Liver (tissue), 8 donors: ENCODE measurements at regions not wholly inside any gene's neighbourhood (a gene's known extent, or its start where the extent isn't known, plus 50 kb on each side); places are given as distances from the start of the nearest gene placed in this dataset.

Experiments used
- DNase-seq: peaks from one replicate; pipeline ENCODE4 v3.0.0-alpha.2; 2017; ENCODE audit warnings: low spot score
- H3K27ac ChIP-seq, 2 donors: one replicate each; pipeline ENCODE4 v1.7.0; 2013; ENCODE audit warnings: inconsistent platforms in 2 of 2, low read length in 2 of 2, control low read depth in 1 of 2, low read depth in 1 of 2, mild to moderate bottlenecking in 1 of 2
- H3K27me3 ChIP-seq, 4 donors: one replicate each; pipeline versions ENCODE4 v1.6.1 to v1.7.0; 2013; ENCODE audit warnings: low read length in 3 of 4, inconsistent platforms in 1 of 4, mild to moderate bottlenecking in 1 of 4, moderate library complexity in 1 of 4; ENCODE audit not compliant: control insufficient read depth in 4 of 4, insufficient read depth in 4 of 4
- H3K36me3 ChIP-seq, 4 donors: one replicate each; pipeline versions ENCODE4 v1.6.1 to v1.7.0; 2013; ENCODE audit warnings: low read length in 3 of 4, mild to moderate bottlenecking in 3 of 4, low read depth in 1 of 4, moderate library complexity in 1 of 4; ENCODE audit not compliant: control insufficient read depth in 4 of 4, insufficient read depth in 3 of 4
- H3K4me1 ChIP-seq, 4 donors: one replicate each; pipeline versions ENCODE4 v1.6.1 to v1.7.0; 2013; ENCODE audit warnings: low read length in 3 of 4, mild to moderate bottlenecking in 3 of 4, moderate library complexity in 1 of 4; ENCODE audit not compliant: control insufficient read depth in 4 of 4, insufficient read depth in 4 of 4
- H3K4me3 ChIP-seq, 3 donors: one replicate each; pipeline versions ENCODE4 v1.6.1 to v1.7.0; 2013; ENCODE audit warnings: low read length in 3 of 3, control low read depth in 1 of 3, low read depth in 1 of 3, mild to moderate bottlenecking in 1 of 3
- H3K9ac ChIP-seq, 2 donors: one replicate each; pipeline ENCODE4 v1.7.0; 2013; ENCODE audit warnings: low read length in 2 of 2, mild to moderate bottlenecking in 2 of 2, moderate library complexity in 2 of 2, control low read depth in 1 of 2, low read depth in 1 of 2
- H3K9me3 ChIP-seq, 4 donors: one replicate each; pipeline versions ENCODE4 v1.6.1 to v1.7.0; 2013; ENCODE audit warnings: low read length in 3 of 4; ENCODE audit not compliant: control insufficient read depth in 4 of 4
- ATF3 ChIP-seq: IDR thresholded peaks from 2 replicates; pipeline ENCODE4 v1.6.1; 2016; ENCODE audit warnings: antibody characterized with exemption
- CTCF ChIP-seq: fragments of 150-350 bp; IDR thresholded peaks from 2 replicates; pipeline ENCODE4 v1.5.1; 2017; ENCODE audit warnings: improper control_type of control experiment, low read depth, low read length; ENCODE audit not compliant: missing input control
- GABPA ChIP-seq, 2 donors: IDR thresholded peaks in 1 of 2; conservative IDR thresholded peaks in 1 of 2; 2 replicates each; pipeline ENCODE4 v1.6.1; 2016; ENCODE audit warnings: antibody characterized with exemption in 2 of 2, mild to moderate bottlenecking in 1 of 2, moderate library complexity in 1 of 2
- HNF4A ChIP-seq, 2 donors: conservative IDR thresholded peaks; 2 replicates each; pipeline ENCODE4 v1.6.1; 2016; ENCODE audit warnings: antibody characterized with exemption in 2 of 2, mild to moderate bottlenecking in 2 of 2
- HNF4G ChIP-seq: IDR thresholded peaks from 2 replicates; pipeline ENCODE4 v1.6.1; 2016; ENCODE audit warnings: antibody characterized with exemption
- NR2F2 ChIP-seq: IDR thresholded peaks from 2 replicates; pipeline ENCODE4 v1.6.1; 2016; ENCODE audit warnings: antibody characterized with exemption
- RAD21 ChIP-seq, 2 donors: IDR thresholded peaks; 2 replicates each; pipeline ENCODE4 v1.6.1; 2016; ENCODE audit warnings: antibody characterized with exemption in 2 of 2, mild to moderate bottlenecking in 2 of 2
- REST ChIP-seq: IDR thresholded peaks from 2 replicates; pipeline ENCODE4 v1.6.1; 2016; ENCODE audit warnings: antibody characterized with exemption, mild to moderate bottlenecking
- RXRA ChIP-seq, 2 donors: IDR thresholded peaks; 2 replicates each; pipeline ENCODE4 v1.6.1; 2017 to 2018; ENCODE audit warnings: antibody characterized with exemption in 2 of 2, mild to moderate bottlenecking in 1 of 2
- YY1 ChIP-seq: IDR thresholded peaks from 2 replicates; pipeline ENCODE4 v1.6.1; 2016; ENCODE audit warnings: antibody characterized with exemption, mild to moderate bottlenecking
- ZBTB33 ChIP-seq: IDR thresholded peaks from 2 replicates; pipeline ENCODE4 v1.6.1; 2016; ENCODE audit warnings: antibody characterized with exemption
- WGBS: extraction: QIAGEN DNeasy Blood & Tissue Kit; methylation state at CpG from one replicate; pipeline ENCODE4 v1.1.7; 2013; 5-methylcytosine and 5-hydroxymethylcytosine counted together
- donor health status: healthy.
- donor health status: healthy.
- donor health status: healthy.
- donor health status: healthy.
- donor health status: healthy.

- TF ChIP-seq REST, result no peak
- TF ChIP-seq RXRA (IDR thresholded peaks at IDR 0.05), result no peak
Observed at GRCh38 chr4:37741564-37741963, 55.4 kb upstream of the RELL1 start (continued).

- WGBS, result 58% methylated on average over 5 of the region's 5 CpGs
Observed at GRCh38 chr4:37740546-37740945, 54.4 kb upstream of the RELL1 start.

GRCh38 chr4:37737466-37737865, 51.3 kb upstream of the RELL1 start:
- no peak overlapping the region for H3K27ac ChIP-seq
- no peaks in the 10 kb centered on the region for H3K27me3 ChIP-seq
- 96% methylated on average over 4 of the region's 4 CpGs for WGBS
- DNase-seq, result no peak
- no peaks in the 10 kb centered on the region for H3K36me3 ChIP-seq
- no peaks in the 10 kb centered on the region for H3K9me3 ChIP-seq
- H3K4me1 ChIP-seq, result peaks cover 0 to 10% (median 5%) of the 10 kb centered on the region in 4 donors
- H3K9ac ChIP-seq, result no peak overlapping the region
- no peak overlapping the region for H3K4me3 ChIP-seq
- TF ChIP-seq CTCF, result no peak
- TF ChIP-seq NR2F2, result no peak
- TF ChIP-seq ATF3, result no peak
- no peak for TF ChIP-seq HNF4A (conservative IDR thresholded peaks at IDR 0.05)
- TF ChIP-seq RAD21 (IDR thresholded peaks at IDR 0.05), result no peak
- TF ChIP-seq ZBTB33, result no peak
- no peak for TF ChIP-seq HNF4G
- TF ChIP-seq YY1, result no peak
- no peak for TF ChIP-seq RXRA (IDR thresholded peaks at IDR 0.05)
- no peak for TF ChIP-seq GABPA (IDR thresholded peaks at IDR 0.05 in 1 of 2, conservative IDR thresholded peaks at IDR 0.05 in 1 of 2)

More at GRCh38 chr4:37740546-37740945, 54.4 kb upstream of the RELL1 start:
- Histone ChIP-seq H3K4me1 (no peaks in the 10 kb centered on the region), H3K27ac (no peak overlapping the region), H3K9me3 (no peaks in the 10 kb centered on the region), H3K36me3 (no peaks in the 10 kb centered on the region), H3K9ac (no peak overlapping the region), H3K4me3 (no peak overlapping the region), H3K27me3 (no peaks in the 10 kb centered on the region)
- TF ChIP-seq RXRA (IDR thresholded peaks at IDR 0.05), result no peak
- no peak for TF ChIP-seq HNF4G
- no peak for TF ChIP-seq CTCF
- no peak for TF ChIP-seq ZBTB33
- no peak for DNase-seq
